ENCODE measurements at regions not wholly inside any gene's neighbourhood (a gene's known extent, or its start where the extent isn't known, plus 50 kb on each side); places are given as distances from the start of the nearest gene placed in this dataset.

- Mint-ChIP-seq H3K4me1 (peaks cover 24% of the 10 kb centered on the region), H3K9me3 (peaks cover 6% of the 10 kb centered on the region; the same call in 2 of the 3 replicates), H3K27ac (no peak overlapping the region), H3K36me3 (ENCODE audit: low read depth) (no peaks in the 10 kb centered on the region), H3K4me3 (no peak overlapping the region), H3K27me3 (ENCODE audit: insufficient read depth, low read depth, poor library complexity) (peaks cover 11% of the 10 kb centered on the region)
- H3K27me3 ChIP-seq (ENCODE audit: insufficient read depth), result no peaks in the 10 kb centered on the region
- DNase-seq (ENCODE audit: low spot score) (peak; percentile 50), ATAC-seq (no peak)
- H3F3A ChIP-seq (replicated peaks; ENCODE audit: low read depth), result peaks cover 13% of the 10 kb centered on the region
- H3K4me1 ChIP-seq (ENCODE audit: insufficient read depth), result peaks cover 27% of the 10 kb centered on the region
- H4K20me1 ChIP-seq (replicated peaks; ENCODE audit: insufficient read depth), result no peaks in the 10 kb centered on the region
- H3K27ac ChIP-seq (ENCODE audit: low read depth), result peak overlapping the region; percentile 85
- no peak overlapping the region for H3K4me3 ChIP-seq
- H3K4me2 ChIP-seq, result peak overlapping the region; percentile 54
- no peak for TF ChIP-seq ZNF331 (CRISPR knock-in tag; IDR thresholded peaks at IDR 0.05; ENCODE audit: low read depth)
- TF ChIP-seq CTCF (conservative IDR thresholded peaks at IDR 0.05; ENCODE audit: low read depth in 2 of 2), result no peak
- TF ChIP-seq EZH2 (IDR thresholded peaks at IDR 0.05; ENCODE audit: low read depth, unreplicated experiment), result no peak
- TF ChIP-seq ETS1 (IDR thresholded peaks at IDR 0.05), result no peak
- TF ChIP-seq JUNB (IDR thresholded peaks at IDR 0.05; ENCODE audit: unreplicated experiment), result no peak
- no peak for TF ChIP-seq POLR2AphosphoS5 (IDR thresholded peaks at IDR 0.05; ENCODE audit: low read depth)
- TF ChIP-seq NANOG (IDR thresholded peaks at IDR 0.05; ENCODE audit: borderline replicate concordance), result no peak
- no peak for TF ChIP-seq CREB1 (CRISPR knock-in tag; IDR thresholded peaks at IDR 0.05; ENCODE audit: low read depth)
- TF ChIP-seq EZH2phosphoT487 (IDR thresholded peaks at IDR 0.05; ENCODE audit: unreplicated experiment), result no peak
- no peak for TF ChIP-seq REST (IDR thresholded peaks at IDR 0.05; ENCODE audit: unreplicated experiment)
- H3K79me2 ChIP-seq (replicated peaks; ENCODE audit: insufficient read depth), result no peaks in the 10 kb centered on the region
- H2AFZ ChIP-seq, result no peak overlapping the region
- no peaks in the 10 kb centered on the region; the same call in 1 of the 2 replicates for H3K9me2 ChIP-seq (ENCODE audit: insufficient read depth)
- H3K36me3 ChIP-seq (ENCODE audit: insufficient read depth), result no peaks in the 10 kb centered on the region
Measured at GRCh38 chr12:4157122-4157521, 116.4 kb upstream of the CCND2 start.

Measured in GM23338 (cell line).